HG02852 (cell line): ENCODE measurements at regions not wholly inside any gene's neighbourhood (a gene's known extent, or its start where the extent isn't known, plus 50 kb on each side); places are given as distances from the start of the nearest gene placed in this dataset.

ENCODE experiments used
- ATAC-seq: cut with Tn5 transposase; IDR thresholded peaks from one replicate; pipeline ENCODE4 v1.9.1; 2021; ENCODE audit warnings: mild to moderate bottlenecking, moderate library complexity; ENCODE audit not compliant: unreplicated experiment

GRCh38 chr2:61722800-61723199 is 131.1 kb downstream of the FAM161A start:
- no peak for ATAC-seq

GRCh38 chr2:61722318-61722717 is 131.5 kb downstream of the FAM161A start:
- ATAC-seq = no peak

GRCh38 chr2:61721382-61721781 is 132.5 kb downstream of the FAM161A start:
- ATAC-seq = no peak

GRCh38 chr2:61720911-61721310 is 132.9 kb downstream of the FAM161A start:
- no peak for ATAC-seq

GRCh38 chr2:61718965-61719364 is 134.9 kb downstream of the FAM161A start:
- ATAC-seq = no peak

GRCh38 chr2:61715506-61715905 is 138.4 kb downstream of the FAM161A start:
- ATAC-seq = no peak

GRCh38 chr2:61714210-61714609 is 139.7 kb downstream of the FAM161A start:
- no peak for ATAC-seq

GRCh38 chr2:61713457-61713856 is 140.4 kb downstream of the FAM161A start:
- ATAC-seq = no peak

- no peak for ATAC-seq
Measured at GRCh38 chr2:61712060-61712459, 141.8 kb downstream of the FAM161A start.

- no peak for ATAC-seq
Measured at GRCh38 chr2:61710711-61711110, 143.1 kb downstream of the FAM161A start.

- peak; percentile 100 for ATAC-seq
Measured at GRCh38 chr2:61707984-61708852, 145.6 kb downstream of the FAM161A start.

- no peak for ATAC-seq
Measured at GRCh38 chr2:61705625-61706024, 148.2 kb downstream of the FAM161A start.

GRCh38 chr2:61704364-61704763 is 149.5 kb downstream of the FAM161A start:
- ATAC-seq = no peak

GRCh38 chr2:61702088-61702467 is 151.8 kb downstream of the FAM161A start:
- no peak for ATAC-seq

GRCh38 chr2:61700464-61700863 is 153.4 kb downstream of the FAM161A start:
- ATAC-seq = no peak

GRCh38 chr2:61694312-61695274 is 156.4 kb upstream of the XPO1 start:
- peak; percentile 92 for ATAC-seq

GRCh38 chr2:61693744-61694143 is 155.6 kb upstream of the XPO1 start:
- no peak for ATAC-seq

GRCh38 chr2:61690078-61690596 is 152.0 kb upstream of the XPO1 start:
- ATAC-seq = no peak

GRCh38 chr2:61689568-61689967 is 151.4 kb upstream of the XPO1 start:
- no peak for ATAC-seq

- no peak for ATAC-seq
Measured at GRCh38 chr2:61688369-61689334, 150.5 kb upstream of the XPO1 start.
